GM13976 (cell line): ENCODE measurements at regions not wholly inside any gene's neighbourhood (a gene's known extent, or its start where the extent isn't known, plus 50 kb on each side); places are given as distances from the start of the nearest gene placed in this dataset.
"Not testable (repeated sequence)": the region's sequence is repeated elsewhere in the genome, so short reads cannot be mapped to it uniquely, and the experiment has no call there.

Experiments used
- DNase-seq: peaks from one replicate; pipeline ENCODE4 v3.0.0; 2012; ENCODE audit warnings: low spot score
- in situ Hi-C: fragments of 300-500 bp; cut with MboI; formaldehyde crosslinking; loops from one replicate; pipeline ENCODE4 v1.12.0; 2022; ENCODE audit warnings: low sequenced_read_pairs, mixed read lengths, inconsistent platforms; ENCODE audit not compliant: unreplicated experiment
- TF ChIP-seq, protein P1 (sequence below): IDR thresholded peaks from 2 replicates; pipeline ENCODE4 v1.5.1; 2012; ENCODE audit warnings: borderline replicate concordance, mild to moderate bottlenecking; ENCODE audit not compliant: insufficient read depth; ENCODE audit errors: extremely low read depth, missing control alignments, control extremely low read depth

DNA sequence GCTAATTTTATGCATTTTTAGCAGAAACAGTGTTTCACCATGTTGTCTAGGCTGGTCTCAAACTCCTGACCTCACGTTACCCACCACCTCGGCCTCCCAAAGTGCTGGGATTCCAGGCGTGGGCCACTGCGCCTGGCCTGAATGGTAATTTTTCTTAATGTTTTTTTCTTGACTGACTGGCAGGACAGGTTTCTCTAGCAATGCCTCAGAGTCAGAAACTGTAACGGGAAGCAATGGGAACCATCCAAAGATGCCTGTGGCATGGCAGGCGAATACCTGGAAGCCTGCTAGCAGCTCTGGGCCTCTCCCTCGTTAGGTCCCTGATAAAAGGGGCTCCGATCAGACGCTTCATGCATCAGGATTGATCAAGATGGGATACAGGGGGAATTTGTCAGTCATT, 639.2 kb downstream of the NR2F1-AS1 start:
- in situ Hi-C loops: no loop called here
- TF ChIP-seq, protein P1, sequence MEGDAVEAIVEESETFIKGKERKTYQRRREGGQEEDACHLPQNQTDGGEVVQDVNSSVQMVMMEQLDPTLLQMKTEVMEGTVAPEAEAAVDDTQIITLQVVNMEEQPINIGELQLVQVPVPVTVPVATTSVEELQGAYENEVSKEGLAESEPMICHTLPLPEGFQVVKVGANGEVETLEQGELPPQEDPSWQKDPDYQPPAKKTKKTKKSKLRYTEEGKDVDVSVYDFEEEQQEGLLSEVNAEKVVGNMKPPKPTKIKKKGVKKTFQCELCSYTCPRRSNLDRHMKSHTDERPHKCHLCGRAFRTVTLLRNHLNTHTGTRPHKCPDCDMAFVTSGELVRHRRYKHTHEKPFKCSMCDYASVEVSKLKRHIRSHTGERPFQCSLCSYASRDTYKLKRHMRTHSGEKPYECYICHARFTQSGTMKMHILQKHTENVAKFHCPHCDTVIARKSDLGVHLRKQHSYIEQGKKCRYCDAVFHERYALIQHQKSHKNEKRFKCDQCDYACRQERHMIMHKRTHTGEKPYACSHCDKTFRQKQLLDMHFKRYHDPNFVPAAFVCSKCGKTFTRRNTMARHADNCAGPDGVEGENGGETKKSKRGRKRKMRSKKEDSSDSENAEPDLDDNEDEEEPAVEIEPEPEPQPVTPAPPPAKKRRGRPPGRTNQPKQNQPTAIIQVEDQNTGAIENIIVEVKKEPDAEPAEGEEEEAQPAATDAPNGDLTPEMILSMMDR: no peak

DNA sequence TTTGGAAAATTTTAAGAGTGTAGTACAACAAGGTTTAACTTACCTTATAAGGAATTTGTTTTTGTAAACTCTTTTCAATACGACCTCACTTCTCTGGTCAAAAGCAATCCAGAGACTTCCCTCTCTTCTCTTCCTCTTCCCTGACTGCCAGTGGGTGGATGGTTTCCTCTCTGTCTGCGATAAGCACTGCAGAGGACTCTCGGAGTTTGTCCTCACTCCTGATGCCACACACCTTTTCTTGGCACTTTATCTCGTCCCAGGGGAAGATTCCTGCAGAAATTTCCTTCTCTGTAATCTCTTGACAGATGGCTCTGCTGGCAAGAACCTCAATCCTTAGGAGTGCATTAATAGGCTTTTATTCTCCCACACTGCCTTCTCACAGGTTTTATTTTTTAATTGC, 641.6 kb downstream of the NR2F1-AS1 start:
- in situ Hi-C loops: no loop called here
- TF ChIP-seq, protein P1: no peak
- no peak for DNase-seq

More for the DNA sequence above, 639.2 kb downstream of the NR2F1-AS1 start:
- no peak for DNase-seq

DNA sequence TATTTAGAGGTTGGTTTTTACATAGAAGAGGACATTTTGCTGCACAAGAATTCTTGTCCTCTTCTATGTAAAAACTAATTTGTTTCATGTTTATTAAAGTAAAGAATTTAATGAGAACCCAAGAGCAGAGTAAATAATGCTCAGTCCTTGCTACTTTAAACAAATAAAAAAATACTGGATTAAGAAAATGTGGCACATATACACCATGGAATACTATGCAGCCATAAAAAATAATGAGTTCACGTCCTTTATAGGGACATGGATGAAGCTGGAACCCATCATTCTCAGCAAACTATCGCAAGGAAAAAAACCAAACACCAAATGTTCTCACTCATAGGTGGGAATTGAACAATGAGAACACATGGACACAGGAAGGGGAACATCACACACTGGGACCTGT, 643.6 kb downstream of the NR2F1-AS1 start:
- in situ Hi-C loops, DNase-seq: not testable (repeated sequence)

DNA sequence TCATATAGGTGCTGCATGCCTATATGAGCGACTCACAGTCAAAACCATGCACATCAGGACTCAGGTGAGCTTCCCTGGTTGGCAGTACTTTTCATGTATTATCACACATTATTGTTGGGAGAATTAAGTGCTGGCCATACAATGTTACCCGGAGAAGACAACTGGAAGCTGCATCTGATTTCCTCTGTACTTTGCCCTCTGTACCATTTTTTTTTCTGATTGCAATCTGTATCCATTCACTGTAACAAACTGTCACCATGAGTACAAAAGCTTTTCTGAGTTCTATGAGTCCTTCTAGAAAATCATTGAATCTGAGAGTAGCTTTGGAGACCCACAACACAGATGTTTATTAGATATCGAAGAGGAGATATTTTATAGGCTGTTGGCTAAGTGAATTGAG, 651.0 kb downstream of the NR2F1-AS1 start:
- DNase-seq: no peak
- TF ChIP-seq, protein P1: no peak
- in situ Hi-C loops: no loop called here

DNA sequence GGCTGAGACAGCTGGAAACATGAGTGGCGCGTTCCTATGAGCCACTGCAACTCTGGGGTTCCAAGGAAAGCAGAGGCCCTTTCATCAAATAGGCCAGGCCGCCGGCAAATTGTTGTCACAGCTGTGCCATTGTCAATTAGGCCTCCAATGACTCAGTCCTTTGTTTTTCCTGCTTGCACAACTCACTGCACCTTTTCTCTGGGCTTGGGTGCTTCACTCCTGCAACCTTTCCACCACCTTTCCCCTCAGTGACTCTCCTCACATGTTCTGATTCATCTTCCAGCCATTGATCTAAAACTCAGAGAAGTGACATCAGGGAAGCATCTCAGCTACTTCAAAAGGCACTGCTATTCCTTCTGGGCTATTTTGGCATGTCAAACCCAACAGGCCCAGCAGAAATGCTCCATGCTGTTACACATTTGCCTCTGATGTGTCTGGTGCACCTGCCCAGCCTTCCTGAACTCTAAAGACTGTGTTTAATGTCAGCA, 653.7 kb downstream of the NR2F1-AS1 start:
- in situ Hi-C loops: no loop called here
- no peak for DNase-seq
- TF ChIP-seq, protein P1: no peak

DNA sequence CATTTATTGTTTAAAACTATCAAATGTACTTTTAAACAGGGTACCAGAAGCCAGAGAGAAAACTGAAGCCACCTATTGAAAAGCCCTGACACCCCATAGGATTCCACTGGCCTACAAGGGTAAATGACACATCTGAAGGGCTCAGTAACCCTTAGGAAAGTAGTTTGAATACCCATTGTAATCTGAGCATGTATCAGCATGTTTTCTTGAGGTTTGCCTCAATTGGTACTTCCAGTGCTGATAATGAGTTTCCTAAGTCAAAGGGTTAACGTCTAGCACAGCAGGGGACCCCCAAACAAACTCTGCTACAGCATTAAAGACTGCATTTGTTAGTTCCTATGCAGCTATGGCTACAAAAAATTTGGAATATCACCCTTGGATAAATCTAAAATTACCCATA, 657.1 kb downstream of the NR2F1-AS1 start:
- TF ChIP-seq, protein P1: no peak
- in situ Hi-C loops: no loop called here
- no peak for DNase-seq

DNA sequence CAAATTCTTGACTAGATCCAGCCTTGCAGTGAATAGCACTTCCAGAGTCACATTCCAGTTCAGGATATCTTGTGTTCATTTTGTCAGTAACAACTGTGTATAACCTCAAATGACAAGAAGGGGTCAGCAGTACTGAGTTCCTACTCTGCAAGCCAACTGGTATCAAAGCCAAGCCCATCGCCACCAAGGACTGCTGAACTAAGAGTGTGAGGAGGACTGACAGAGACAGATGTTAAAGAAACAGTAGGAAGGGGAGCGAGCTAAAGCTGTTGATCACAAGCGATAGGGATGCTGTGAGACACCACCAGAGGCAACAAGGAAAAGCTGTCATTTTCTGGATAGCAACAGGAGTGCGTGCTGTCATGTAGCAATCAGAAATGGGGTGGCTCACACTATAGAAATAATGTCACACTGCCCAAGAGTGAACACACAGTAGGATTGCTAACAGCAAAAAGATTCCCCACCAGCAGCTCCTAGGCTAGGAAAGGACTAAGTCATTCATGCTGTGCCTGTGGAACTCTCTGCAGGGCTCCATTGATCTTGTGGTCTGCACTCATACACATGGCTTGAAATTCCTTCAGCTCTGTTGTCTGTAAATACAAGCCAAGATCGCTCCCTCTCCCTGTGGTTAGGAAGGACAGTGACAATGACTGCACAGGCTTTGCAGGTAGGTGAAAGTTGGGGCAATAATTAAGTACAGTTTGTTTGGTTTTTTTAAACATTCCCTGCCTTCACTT, 658.6 kb downstream of the NR2F1-AS1 start:
- in situ Hi-C loops: no loop called here
- DNase-seq: no peak
- TF ChIP-seq, protein P1: no peak
